ENCODE measurements at regions not wholly inside any gene's neighbourhood (a gene's known extent, or its start where the extent isn't known, plus 50 kb on each side); places are given as distances from the start of the nearest gene placed in this dataset.

- Histone ChIP-seq H3K9me3 (ENCODE audit: control insufficient read depth, low read length) (no peaks in the 10 kb centered on the region), H3K27ac (ENCODE audit: low read depth, low read length) (no peak overlapping the region), H3K4me3 (ENCODE audit: low read length) (no peak overlapping the region), H3K36me3 (ENCODE audit: control insufficient read depth, insufficient read depth, low read length) (no peaks in the 10 kb centered on the region), H3K9ac (ENCODE audit: extremely low read depth, low read length, poor library complexity, severe bottlenecking) (no peak overlapping the region), H3K27me3 (ENCODE audit: control insufficient read depth, insufficient read depth, low read length, poor library complexity, severe bottlenecking) (no peaks in the 10 kb centered on the region), H3K4me1 (ENCODE audit: control insufficient read depth, insufficient read depth, low read length) (no peaks in the 10 kb centered on the region)
- WGBS, 2 experiments (ENCODE audit: insufficient coverage in 1 of 2, insufficient read length in 1 of 2), result 93 to 99% methylated on average over 14 to 32 of the region's 32 CpGs
- no peaks in the 10 kb centered on the region for H3K9me3 Mint-ChIP-seq
- H3K4me1 Mint-ChIP-seq, result no peaks in the 10 kb centered on the region
- TF ChIP-seq CTCF (conservative IDR thresholded peaks at IDR 0.05), result no peak
- no peak overlapping the region for H3K4me3 Mint-ChIP-seq
- no peaks in the 10 kb centered on the region for H3K36me3 Mint-ChIP-seq (ENCODE audit: low read depth)
- DNase-seq, result no peak
- H3K27me3 Mint-ChIP-seq (ENCODE audit: insufficient read depth), result peaks cover 3% of the 10 kb centered on the region
- no peak overlapping the region for H3K27ac Mint-ChIP-seq
Measured at GRCh38 chr21:43360441-43361126, 66.3 kb downstream of the SIK1 start.

- DNase-seq, result no peak
- Mint-ChIP-seq H3K27ac (no peak overlapping the region), H3K27me3 (ENCODE audit: insufficient read depth) (peaks cover 3% of the 10 kb centered on the region), H3K36me3 (ENCODE audit: low read depth) (no peaks in the 10 kb centered on the region), H3K4me3 (no peak overlapping the region), H3K9me3 (no peaks in the 10 kb centered on the region), H3K4me1 (no peaks in the 10 kb centered on the region)
- no peaks in the 10 kb centered on the region for H3K4me1 ChIP-seq (ENCODE audit: control insufficient read depth, insufficient read depth, low read length)
- H3K27me3 ChIP-seq (ENCODE audit: control insufficient read depth, insufficient read depth, low read length, poor library complexity, severe bottlenecking), result no peaks in the 10 kb centered on the region
- no peak overlapping the region for H3K9ac ChIP-seq (ENCODE audit: extremely low read depth, low read length, poor library complexity, severe bottlenecking)
- H3K27ac ChIP-seq (ENCODE audit: low read depth, low read length), result no peak overlapping the region
- TF ChIP-seq CTCF (conservative IDR thresholded peaks at IDR 0.05), result no peak
- H3K36me3 ChIP-seq (ENCODE audit: control insufficient read depth, insufficient read depth, low read length), result no peaks in the 10 kb centered on the region
- H3K4me3 ChIP-seq (ENCODE audit: low read length), result no peak overlapping the region
- 80 to 88% methylated on average over 13 to 28 of the region's 28 CpGs for WGBS, 2 experiments (ENCODE audit: insufficient coverage in 1 of 2, insufficient read length in 1 of 2)
- no peaks in the 10 kb centered on the region for H3K9me3 ChIP-seq (ENCODE audit: control insufficient read depth, low read length)
Measured at GRCh38 chr21:43358940-43359822, 67.8 kb downstream of the SIK1 start.

- Mint-ChIP-seq H3K27ac (no peak overlapping the region), H3K27me3 (ENCODE audit: insufficient read depth) (peaks cover 3% of the 10 kb centered on the region), H3K9me3 (no peaks in the 10 kb centered on the region), H3K4me1 (no peaks in the 10 kb centered on the region), H3K4me3 (no peak overlapping the region), H3K36me3 (ENCODE audit: low read depth) (no peaks in the 10 kb centered on the region)
- H3K27me3 ChIP-seq (ENCODE audit: control insufficient read depth, insufficient read depth, low read length, poor library complexity, severe bottlenecking), result no peaks in the 10 kb centered on the region
- no peaks in the 10 kb centered on the region for H3K36me3 ChIP-seq (ENCODE audit: control insufficient read depth, insufficient read depth, low read length)
- TF ChIP-seq CTCF (conservative IDR thresholded peaks at IDR 0.05), result no peak
- no peak overlapping the region for H3K9ac ChIP-seq (ENCODE audit: extremely low read depth, low read length, poor library complexity, severe bottlenecking)
- WGBS, 2 experiments (ENCODE audit: insufficient coverage in 1 of 2, insufficient read length in 1 of 2), result 88 to 89% methylated on average over 23 to 24 of the region's 24 CpGs
- no peaks in the 10 kb centered on the region for H3K9me3 ChIP-seq (ENCODE audit: control insufficient read depth, low read length)
- no peaks in the 10 kb centered on the region for H3K4me1 ChIP-seq (ENCODE audit: control insufficient read depth, insufficient read depth, low read length)
- no peak overlapping the region for H3K27ac ChIP-seq (ENCODE audit: low read depth, low read length)
- DNase-seq, result no peak
- no peak overlapping the region for H3K4me3 ChIP-seq (ENCODE audit: low read length)
Measured at GRCh38 chr21:43357715-43358430, 69.1 kb downstream of the SIK1 start.
